ENCODE measurements at regions not wholly inside any gene's neighbourhood (a gene's known extent, or its start where the extent isn't known, plus 50 kb on each side); places are given as distances from the start of the nearest gene placed in this dataset.

- TF ChIP-seq POLR2AphosphoS5 (IDR thresholded peaks at IDR 0.05; ENCODE audit: low read depth, low read length) (no peak), REST (IDR thresholded peaks at IDR 0.05; ENCODE audit: insufficient read depth in 1 of 2, low read depth in 2 of 2, low read length in 2 of 2) (no peak), TAF1 (IDR thresholded peaks at IDR 0.05; ENCODE audit: borderline replicate concordance, insufficient read depth, low read length) (no peak), SIN3A (IDR thresholded peaks at IDR 0.05; ENCODE audit: borderline replicate concordance, insufficient read depth, low read length) (no peak), FOXP2 (optimal IDR thresholded peaks at IDR 0.05; ENCODE audit: borderline replicate concordance, extremely low read depth, extremely low read length, insufficient read depth) (no peak)
Observed at GRCh38 chr14:89489761-89490437, 72.9 kb upstream of the FOXN3 start.
